HCT116 (cell line): ENCODE measurements at regions not wholly inside any gene's neighbourhood (a gene's known extent, or its start where the extent isn't known, plus 50 kb on each side); places are given as distances from the start of the nearest gene placed in this dataset.

Experiments
- ATAC-seq: fragments of 200-7000 bp; cut with Tn5 transposase; 2 replicates; pipeline ENCODE4 v1.9.1; 2020; ENCODE audit warnings: mild to moderate bottlenecking, moderate library complexity
- BruUV-seq: library from RNA; stranded (reverse); fragments of 400-500 nt; replicated peaks from 2 replicates; lab custom pipeline; 2021; lab: Mats Ljungman, UMichigan
- CTCF ChIA-PET: fragments of 300-600 bp; sonication (Branson Sonifier 250); formaldehyde crosslinking; loops from one replicate; lab custom pipeline; 2021; ENCODE audit warnings: antibody characterized with exemption; lab: Charles Lee
- POLR2A ChIA-PET: fragments of 300-600, 350-600 bp; sonication (Branson Sonifier 250); formaldehyde crosslinking; loops from one replicate; lab custom pipeline; 2021; ENCODE audit warnings: antibody characterized with exemption; lab: Charles Lee
- RAD21 ChIA-PET, 2 experiments: fragments of 300-600 bp; sonication (Branson Sonifier 250); formaldehyde crosslinking; loops; one replicate each; lab custom pipeline; 2023; ENCODE audit warnings: low total read pairs in 2 of 2; ENCODE audit not compliant: uncharacterized antibody in 2 of 2, unreplicated experiment in 2 of 2, low non-redundant PET in 1 of 2; lab: Charles Lee
- DNase-seq: peaks from one replicate; pipeline ENCODE4 v3.0.0-alpha.2; 2010; ENCODE audit warnings: low read depth, low spot score
- H2AFZ ChIP-seq: fragments of 200-600 bp; shearing (Covaris generic), sonication (generic); 2 replicates; pipeline ENCODE4 v1.6.1; 2017; ENCODE audit warnings: low read depth, mixed run types, mixed read lengths, antibody characterized with exemption, low read length; ENCODE audit not compliant: poor library complexity, severe bottlenecking
- H3K27ac ChIP-seq: 2 replicates; pipeline ENCODE4 v1.5.1; 2012; ENCODE audit warnings: low read depth, low read length
- H3K27me3 ChIP-seq: fragments of 200-600 bp; sonication (generic); 2 replicates; pipeline ENCODE4 v1.6.1; 2016; ENCODE audit warnings: mixed run types, low read length, mixed read lengths; ENCODE audit not compliant: insufficient read depth
- H3K36me3 ChIP-seq, 2 experiments: fragments of 200-500 bp in 1 of 2; fragments of 200-600 bp in 1 of 2; sonication (Bioruptor generic) in 1 of 2; sonication (generic) in 1 of 2; 2 replicates each; pipeline versions ENCODE4 v1.5.1 to v1.6.1; 2014 to 2016; ENCODE audit warnings: low read length in 2 of 2, inconsistent platforms in 1 of 2, mixed read lengths in 1 of 2, mixed run types in 1 of 2; ENCODE audit not compliant: insufficient read depth in 2 of 2, control insufficient read depth in 1 of 2
- H3K4me1 ChIP-seq, 2 experiments: fragments of 200-600 bp in 1 of 2; sonication (generic) in 1 of 2; 2 replicates each; pipeline versions ENCODE4 v1.5.1 to v1.6.1; 2012 to 2017; ENCODE audit warnings: low read length in 2 of 2, inconsistent platforms in 1 of 2, mild to moderate bottlenecking in 1 of 2, mixed read lengths in 1 of 2, mixed run types in 1 of 2, moderate library complexity in 1 of 2; ENCODE audit not compliant: insufficient read depth in 2 of 2, control insufficient read depth in 1 of 2
- H3K4me2 ChIP-seq: fragments of 200-600 bp; sonication (generic); 2 replicates; pipeline ENCODE4 v1.6.1; 2017; ENCODE audit warnings: mixed run types, low read length, mixed read lengths
- H3K4me3 ChIP-seq, 2 experiments: fragments of 200-600 bp in 1 of 2; sonication (generic) in 1 of 2; replicated peaks in 1 of 2; 2 replicates each; pipeline ENCODE4 v1.5.1; 2011 to 2016; ENCODE audit warnings: low read length in 2 of 2, control low read depth in 1 of 2, low read depth in 1 of 2, mild to moderate bottlenecking in 1 of 2, mixed read lengths in 1 of 2, mixed run types in 1 of 2
- H3K79me2 ChIP-seq: fragments of 200-600 bp; sonication (generic); 2 replicates; pipeline ENCODE4 v1.6.1; 2017; ENCODE audit warnings: mild to moderate bottlenecking, mixed run types, low read length, moderate library complexity, mixed read lengths; ENCODE audit not compliant: insufficient read depth
- H3K9ac ChIP-seq: fragments of 200-600 bp; sonication (generic); 2 replicates; pipeline ENCODE4 v1.6.1; 2016; ENCODE audit warnings: low read length, mixed read lengths
- H3K9me2 ChIP-seq: fragments of 200-600 bp; sonication (generic), shearing (Covaris generic); 2 replicates; pipeline ENCODE4 v1.6.1; 2017; ENCODE audit warnings: mixed run types, mild to moderate bottlenecking, moderate library complexity; ENCODE audit not compliant: insufficient read depth
- H3K9me3 ChIP-seq, 2 experiments: fragments of 200-500 bp in 1 of 2; fragments of 200-600 bp in 1 of 2; sonication (Bioruptor generic) in 1 of 2; sonication (generic) in 1 of 2; 2 replicates each; pipeline ENCODE4 v1.6.1; 2014 to 2017; ENCODE audit warnings: low read length in 2 of 2, mixed read lengths in 2 of 2, inconsistent platforms in 1 of 2, low read depth in 1 of 2, mild to moderate bottlenecking in 1 of 2, mixed run types in 1 of 2, moderate library complexity in 1 of 2; ENCODE audit not compliant: control insufficient read depth in 1 of 2, insufficient read depth in 1 of 2
- H4K20me1 ChIP-seq: fragments of 200-600 bp; sonication (generic), shearing (Covaris generic); 2 replicates; pipeline ENCODE4 v1.6.1; 2017; ENCODE audit warnings: mixed run types, mild to moderate bottlenecking, moderate library complexity; ENCODE audit not compliant: insufficient read depth
- CTCF ChIP-seq, 3 experiments: fragments of 200-600 bp in 1 of 3; sonication (generic) in 1 of 3; IDR thresholded peaks in 2 of 3; conservative IDR thresholded peaks in 1 of 3; 2 replicates each; pipeline ENCODE4 v1.5.1; 2012 to 2017; ENCODE audit warnings: low read depth in 2 of 3, low read length in 2 of 3, antibody characterized with exemption in 1 of 3, borderline replicate concordance in 1 of 3, control low read depth in 1 of 3, mild to moderate bottlenecking in 1 of 3, mixed read lengths in 1 of 3, mixed run types in 1 of 3, moderate library complexity in 1 of 3; ENCODE audit not compliant: insufficient read depth in 1 of 3
- EZH2 ChIP-seq: fragments of 200-600 bp; sonication (generic); IDR thresholded peaks from 2 replicates; pipeline ENCODE4 v1.6.1; 2017; ENCODE audit warnings: antibody characterized with exemption, mixed run types
- POLR2AphosphoS5 ChIP-seq: IDR thresholded peaks from 2 replicates; pipeline ENCODE4 v1.6.1; 2011; ENCODE audit warnings: mild to moderate bottlenecking, low read depth, low read length, moderate library complexity
- SIN3A ChIP-seq: IDR thresholded peaks from 2 replicates; pipeline ENCODE4 v1.6.1; 2012; ENCODE audit warnings: low read depth
- SP1 ChIP-seq: IDR thresholded peaks from 2 replicates; pipeline ENCODE4 v1.6.1; 2012; ENCODE audit warnings: low read depth
- ZBTB33 ChIP-seq: IDR thresholded peaks from 2 replicates; pipeline ENCODE4 v1.6.1; 2011; ENCODE audit warnings: mild to moderate bottlenecking, low read length, moderate library complexity; ENCODE audit not compliant: insufficient replicate concordance; ENCODE audit errors: extremely low read depth
- intact Hi-C: fragments of 100-400 bp; cut with micrococcal nuclease; formaldehyde crosslinking; loops from 2 replicates; pipeline ENCODE4 v1.10.0; 2022

- H3K27ac ChIP-seq, result no peak overlapping the region
- no peaks in the 10 kb centered on the region for H3K36me3 ChIP-seq
- peaks cover 5% of the 10 kb centered on the region; the same call in 1 of the 2 replicates for H3K27me3 ChIP-seq
- no peaks in the 10 kb centered on the region for H3K79me2 ChIP-seq
- ChIA-PET CTCF (no interaction called here), RAD21 (no interaction called here), POLR2A (no interaction called here)
- intact Hi-C loops, result no loop called here
- no peaks in the 10 kb centered on the region for H4K20me1 ChIP-seq
- DNase-seq (no peak), ATAC-seq (no peak)
- H2AFZ ChIP-seq, result no peak overlapping the region
- no peaks in the 10 kb centered on the region for H3K9me2 ChIP-seq
- no peaks in the 10 kb centered on the region for H3K9me3 ChIP-seq
- BruUV-seq, result no TSS peak
- no peak overlapping the region for H3K4me2 ChIP-seq
- TF ChIP-seq EZH2 (no peak), SIN3A (no peak), CTCF (IDR thresholded peaks at IDR 0.05 in 2 of 3, conservative IDR thresholded peaks at IDR 0.05 in 1 of 3; ENCODE audit: borderline replicate concordance in 1 of 3, insufficient read depth in 1 of 3, low read depth in 2 of 3, low read length in 2 of 3) (no peak), ZBTB33 (no peak), POLR2AphosphoS5 (no peak), SP1 (no peak)
- no peak overlapping the region for H3K9ac ChIP-seq
- no peak overlapping the region for H3K4me3 ChIP-seq
- no peaks in the 10 kb centered on the region for H3K4me1 ChIP-seq
These were observed 607.9 kb downstream of the BUD13 start for GRCh38 chr11:116164843-116165242.
